ENCODE measurements at regions not wholly inside any gene's neighbourhood (a gene's known extent, or its start where the extent isn't known, plus 50 kb on each side); places are given as distances from the start of the nearest gene placed in this dataset.
"Not testable (repeated sequence)": the region's sequence is repeated elsewhere in the genome, so short reads cannot be mapped to it uniquely, and the experiment has no call there.

DNA sequence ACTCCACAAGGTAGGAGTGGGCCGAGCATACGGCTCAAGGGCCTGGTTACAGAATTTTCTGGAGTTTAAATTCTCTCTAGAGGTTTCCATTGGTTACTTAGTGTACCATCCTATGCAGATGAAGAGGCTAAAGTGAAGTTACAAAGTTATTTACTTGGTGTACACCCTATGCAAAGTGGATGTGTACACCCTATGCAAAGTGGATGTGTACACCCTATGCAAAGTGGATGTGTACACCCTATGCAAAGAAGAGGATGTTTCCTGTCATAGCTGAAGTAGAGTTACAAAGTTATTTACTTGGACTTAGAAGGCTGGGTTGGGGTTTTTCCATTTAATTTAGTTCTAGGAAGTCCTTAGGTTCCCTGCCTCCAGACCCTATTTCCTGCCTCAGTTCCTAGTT, 136.3 kb downstream of the BACH1 start:
- not testable (repeated sequence) for TF ChIP-seq MAX, ZNF423 (CRISPR knock-in tag; IDR thresholded peaks at IDR 0.05)

Measured in WTC11 (cell line).